H1 (cell line): ENCODE measurements at regions not wholly inside any gene's neighbourhood (a gene's known extent, or its start where the extent isn't known, plus 50 kb on each side); places are given as distances from the start of the nearest gene placed in this dataset.

Experiments
- ASH2L ChIP-seq: fragments of 200-600, 300-600 bp; sonication (generic); IDR thresholded peaks from one replicate; pipeline ENCODE4 v1.7.1; 2017; ENCODE audit warnings: low read length
- BRCA1 ChIP-seq: IDR thresholded peaks from 2 replicates; pipeline ENCODE4 v1.6.1; 2012; ENCODE audit warnings: low read depth, low read length, improper control_type of control experiment
- CEBPB ChIP-seq: IDR thresholded peaks from 2 replicates; pipeline ENCODE4 v1.6.1; 2012; ENCODE audit warnings: low read depth, low read length
- GABPA ChIP-seq: IDR thresholded peaks from 2 replicates; pipeline ENCODE4 v1.6.1; 2011; ENCODE audit warnings: mild to moderate bottlenecking, low read length, moderate library complexity, borderline replicate concordance; ENCODE audit not compliant: insufficient read depth
- GTF2F1 ChIP-seq: IDR thresholded peaks from 2 replicates; pipeline ENCODE4 v1.6.1; 2012; ENCODE audit warnings: low read depth, low read length, improper control_type of control experiment, borderline replicate concordance
- JUN ChIP-seq: IDR thresholded peaks from 2 replicates; pipeline ENCODE4 v1.6.1; 2011; ENCODE audit warnings: low read depth, mild to moderate bottlenecking, improper control_type of control experiment, low read length
- KDM5A ChIP-seq: fragments of 200-600 bp; IDR thresholded peaks from 2 replicates; pipeline ENCODE4 v1.7.1; 2012; ENCODE audit warnings: mild to moderate bottlenecking, low read length, inconsistent platforms, mixed read lengths
- POLR2A ChIP-seq, 2 experiments: IDR thresholded peaks; 1 replicate in 1 of 2; 2 replicates in 1 of 2; pipeline ENCODE4 v1.6.1; 2011; ENCODE audit warnings: low read depth in 2 of 2, low read length in 2 of 2, mild to moderate bottlenecking in 2 of 2; ENCODE audit errors: control extremely low read depth in 1 of 2
- SIN3A ChIP-seq, 2 experiments: IDR thresholded peaks in 1 of 2; conservative IDR thresholded peaks in 1 of 2; 2 replicates each; pipeline ENCODE4 v1.6.1; 2011 to 2012; ENCODE audit warnings: low read length in 2 of 2, improper control_type of control experiment in 1 of 2, low read depth in 1 of 2, mild to moderate bottlenecking in 1 of 2
- SP1 ChIP-seq: IDR thresholded peaks from 2 replicates; pipeline ENCODE4 v1.6.1; 2011; ENCODE audit warnings: low read depth, low read length
- SRF ChIP-seq: IDR thresholded peaks from 2 replicates; pipeline ENCODE4 v1.6.1; 2011; ENCODE audit warnings: mild to moderate bottlenecking, low read depth, low read length, moderate library complexity
- TAF1 ChIP-seq: IDR thresholded peaks from 2 replicates; pipeline ENCODE4 v1.6.1; 2011; ENCODE audit warnings: mild to moderate bottlenecking, low read depth, low read length
- TBP ChIP-seq: IDR thresholded peaks from 2 replicates; pipeline ENCODE4 v1.6.1; 2011; ENCODE audit warnings: low read depth, low read length, improper control_type of control experiment
- TF ChIP-seq, protein P1 (sequence below), 3 experiments: IDR thresholded peaks; 1 replicate in 2 of 3; 2 replicates in 1 of 3; pipeline versions ENCODE4 v1.5.1 to v1.6.1; 2011; ENCODE audit warnings: low read length in 3 of 3, mild to moderate bottlenecking in 3 of 3, inconsistent platforms in 2 of 3, low read depth in 1 of 3, moderate library complexity in 1 of 3; ENCODE audit not compliant: insufficient read depth in 1 of 3; ENCODE audit errors: control extremely low read depth in 1 of 3

DNA sequence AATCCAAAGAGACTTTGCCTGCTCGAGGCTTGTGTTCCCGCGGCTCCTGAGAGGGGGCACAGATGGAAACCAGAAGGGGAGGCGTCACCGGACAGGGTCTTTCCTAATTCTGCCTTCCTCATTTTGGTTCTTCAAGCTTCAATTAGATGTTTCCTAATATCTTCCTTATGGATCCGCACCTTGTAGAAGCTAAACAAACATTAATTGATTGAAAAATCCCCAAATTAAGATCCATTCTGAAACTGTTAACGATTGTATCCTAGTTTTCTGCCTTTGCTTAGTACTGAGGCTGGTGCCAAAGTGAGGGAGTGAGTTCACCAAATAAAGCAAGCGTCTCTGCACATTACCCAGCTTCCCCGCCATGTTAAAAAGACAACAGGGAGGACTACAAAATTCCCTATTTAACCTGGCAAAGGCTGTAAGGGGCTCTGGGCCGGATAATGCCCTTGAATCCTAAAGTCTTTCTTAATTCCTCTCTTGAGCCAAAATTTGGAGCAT is 123.2 kb downstream of the GPX5 start:
- TF ChIP-seq GTF2F1 (no peak), GABPA (no peak), POLR2A (IDR thresholded peaks at IDR 0.05; ENCODE audit: control extremely low read depth in 1 of 2, low read depth in 2 of 2, low read length in 2 of 2) (no peak), BRCA1 (no peak), SIN3A (conservative IDR thresholded peaks at IDR 0.05 in 1 of 2, IDR thresholded peaks at IDR 0.05 in 1 of 2; ENCODE audit: low read depth in 1 of 2, low read length in 2 of 2) (peak in 1 of 2 experiments; percentile 64; a peak in 3 of 4 replicates), TBP (no peak), TAF1 (no peak), SP1 (no peak), ASH2L (no peak), KDM5A (no peak), JUN (no peak), SRF (no peak), CEBPB (no peak)
- TF ChIP-seq, protein P1, sequence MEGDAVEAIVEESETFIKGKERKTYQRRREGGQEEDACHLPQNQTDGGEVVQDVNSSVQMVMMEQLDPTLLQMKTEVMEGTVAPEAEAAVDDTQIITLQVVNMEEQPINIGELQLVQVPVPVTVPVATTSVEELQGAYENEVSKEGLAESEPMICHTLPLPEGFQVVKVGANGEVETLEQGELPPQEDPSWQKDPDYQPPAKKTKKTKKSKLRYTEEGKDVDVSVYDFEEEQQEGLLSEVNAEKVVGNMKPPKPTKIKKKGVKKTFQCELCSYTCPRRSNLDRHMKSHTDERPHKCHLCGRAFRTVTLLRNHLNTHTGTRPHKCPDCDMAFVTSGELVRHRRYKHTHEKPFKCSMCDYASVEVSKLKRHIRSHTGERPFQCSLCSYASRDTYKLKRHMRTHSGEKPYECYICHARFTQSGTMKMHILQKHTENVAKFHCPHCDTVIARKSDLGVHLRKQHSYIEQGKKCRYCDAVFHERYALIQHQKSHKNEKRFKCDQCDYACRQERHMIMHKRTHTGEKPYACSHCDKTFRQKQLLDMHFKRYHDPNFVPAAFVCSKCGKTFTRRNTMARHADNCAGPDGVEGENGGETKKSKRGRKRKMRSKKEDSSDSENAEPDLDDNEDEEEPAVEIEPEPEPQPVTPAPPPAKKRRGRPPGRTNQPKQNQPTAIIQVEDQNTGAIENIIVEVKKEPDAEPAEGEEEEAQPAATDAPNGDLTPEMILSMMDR (IDR thresholded peaks at IDR 0.05; ENCODE audit: control extremely low read depth in 1 of 3, insufficient read depth in 1 of 3, low read depth in 1 of 3, low read length in 3 of 3) = no peak
